Activated CD4-positive, alpha-beta T cell treated with anti-CD3 and anti-CD28 coated beads, Interleukin-2, Interleukin-6, amounts not matched to agents 100 ng/mL and 50 ng/mL, durations not matched to agents 16 hours and 8 hours (primary cell): ENCODE measurements at regions not wholly inside any gene's neighbourhood (a gene's known extent, or its start where the extent isn't known, plus 50 kb on each side); places are given as distances from the start of the nearest gene placed in this dataset.
"Not testable (repeated sequence)": the region's sequence is repeated elsewhere in the genome, so short reads cannot be mapped to it uniquely, and the experiment has no call there.

Source experiments
- DNase-seq: peaks from one replicate; pipeline ENCODE4 v3.0.0-alpha.2; 2020

DNA sequence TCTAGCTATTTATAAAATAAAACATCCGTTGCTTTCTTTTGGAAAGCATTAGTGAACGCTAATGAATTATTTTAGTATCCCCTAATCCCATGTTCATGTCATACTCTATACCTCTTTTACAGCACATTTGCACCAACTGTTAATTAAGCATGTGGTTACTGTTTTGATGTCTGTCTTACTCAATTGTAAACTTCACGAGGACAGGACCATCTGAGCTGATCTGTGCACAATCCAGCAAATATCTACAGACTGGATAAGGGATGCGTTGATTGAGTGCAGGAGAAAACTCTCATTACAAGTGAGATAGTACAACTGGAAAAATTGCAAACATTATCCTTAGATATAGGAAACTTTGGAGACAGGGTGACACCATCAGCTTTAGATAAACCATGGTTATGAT lies 201.1 kb downstream of the PCDH20 start:
- DNase-seq, result no peak

DNA sequence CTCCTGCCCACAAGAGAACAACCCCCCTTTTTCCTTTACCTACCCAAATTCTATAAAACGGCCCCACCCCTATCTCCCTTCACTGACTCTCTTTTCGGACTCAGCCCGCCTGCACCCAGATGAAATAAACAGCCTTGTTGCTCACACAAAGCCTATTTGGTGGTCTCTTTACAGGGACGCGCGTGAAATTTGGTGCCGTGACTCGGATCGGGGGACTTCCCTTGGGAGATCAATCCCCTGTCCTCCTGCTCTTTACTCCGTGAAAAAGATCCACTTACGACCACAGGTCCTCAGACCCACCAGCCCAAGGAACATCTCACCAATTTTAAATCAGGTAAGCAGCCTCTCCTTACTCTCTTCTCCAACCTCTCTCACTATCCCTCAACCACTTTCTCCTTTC lies 209.8 kb downstream of the PCDH20 start:
- not testable (repeated sequence) for DNase-seq

DNA sequence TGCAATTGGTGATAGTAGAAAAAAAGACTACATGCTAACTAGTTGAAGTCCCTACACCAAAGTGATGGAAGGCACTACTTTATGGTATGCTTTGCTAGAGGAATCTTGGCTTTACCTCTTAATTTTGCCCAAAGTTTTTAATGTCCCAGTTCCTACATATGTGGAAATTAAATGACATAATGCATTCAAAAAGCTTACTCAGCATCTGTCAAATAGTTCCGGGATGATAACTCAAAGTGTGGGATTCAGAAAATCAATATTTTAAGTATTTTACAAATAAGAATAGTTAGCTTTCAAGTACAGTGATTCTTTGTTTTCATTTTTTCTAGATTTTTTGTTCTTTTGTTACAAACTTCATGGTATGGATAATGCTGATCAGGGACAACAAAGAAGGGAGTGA lies 211.6 kb downstream of the PCDH20 start:
- no peak for DNase-seq

DNA sequence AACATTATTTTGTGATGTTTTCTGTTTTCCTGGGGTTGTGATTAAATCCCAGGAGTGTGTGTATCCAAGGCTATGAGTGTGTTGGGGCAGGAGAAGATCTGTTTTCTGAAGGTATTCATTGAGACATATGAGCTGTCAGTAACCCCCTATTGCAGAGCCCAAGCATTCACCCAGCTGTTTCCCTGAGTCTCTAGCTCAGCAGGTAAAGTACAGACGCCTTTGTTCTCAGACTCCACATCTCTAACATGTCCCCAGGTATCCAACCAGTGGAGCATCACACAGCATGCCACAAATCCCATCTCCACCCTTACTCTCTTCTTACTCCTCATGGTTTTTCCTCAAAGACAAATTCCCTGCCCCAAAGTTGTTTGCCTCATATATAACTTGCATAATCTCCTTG lies 213.6 kb downstream of the PCDH20 start:
- DNase-seq, result no peak

DNA sequence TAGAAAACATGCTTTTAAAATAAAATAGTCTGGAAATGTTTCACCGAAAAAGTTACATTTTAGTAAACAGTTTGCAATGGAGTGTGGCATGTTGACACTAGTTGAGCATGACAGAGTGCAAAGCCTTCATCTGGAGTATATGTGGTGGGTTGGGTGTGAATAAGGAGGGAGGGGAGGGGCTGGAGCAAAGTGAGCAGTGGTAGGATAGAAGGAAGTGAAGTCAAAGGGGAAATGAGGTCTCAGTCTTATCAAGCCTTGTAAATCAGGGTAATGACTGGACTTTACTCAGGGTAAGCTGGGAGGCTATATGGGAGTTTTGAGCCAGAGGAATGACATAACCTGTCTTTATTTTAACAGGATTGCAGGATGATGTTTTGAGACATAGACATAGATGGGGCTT lies 222.8 kb downstream of the PCDH20 start:
- DNase-seq, result no peak

DNA sequence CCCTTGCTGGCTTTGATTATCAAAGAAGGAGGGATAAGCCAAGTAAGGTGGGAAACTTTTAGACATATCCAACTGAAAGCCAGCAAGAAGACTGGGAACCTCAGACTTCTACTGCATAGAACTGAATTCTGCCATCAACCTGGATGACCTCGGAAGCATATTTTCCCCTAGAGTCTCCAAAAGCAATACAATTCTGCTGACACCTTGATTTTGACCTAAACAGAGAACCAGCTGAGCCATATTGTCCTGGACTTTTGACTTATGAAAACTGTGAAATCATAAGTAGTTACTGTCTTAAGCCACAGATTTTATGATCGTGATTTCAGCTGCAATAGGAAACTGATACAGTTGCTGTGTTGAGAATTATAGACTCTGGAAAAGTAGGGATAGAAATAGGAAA lies 227.6 kb downstream of the PCDH20 start:
- no peak for DNase-seq

DNA sequence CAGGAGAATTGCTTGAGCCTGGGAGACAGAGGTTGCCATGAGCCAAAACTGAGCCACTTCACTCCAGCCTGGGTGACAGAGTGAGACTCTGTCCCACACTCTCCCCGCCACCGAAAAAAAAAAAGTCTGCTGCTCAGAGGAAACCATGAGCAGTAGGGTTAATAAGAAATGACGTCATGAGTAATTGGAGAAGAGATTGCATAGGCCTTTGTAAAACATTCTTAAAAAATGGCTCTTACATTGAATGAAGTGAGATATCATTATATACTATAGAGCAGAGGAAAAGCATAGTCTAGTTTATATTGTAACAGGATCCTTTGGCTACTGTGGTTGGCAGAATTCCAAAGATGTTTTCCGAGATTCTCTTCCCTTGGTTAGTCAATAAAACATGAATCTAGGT lies 228.2 kb downstream of the PCDH20 start:
- DNase-seq, result no peak

DNA sequence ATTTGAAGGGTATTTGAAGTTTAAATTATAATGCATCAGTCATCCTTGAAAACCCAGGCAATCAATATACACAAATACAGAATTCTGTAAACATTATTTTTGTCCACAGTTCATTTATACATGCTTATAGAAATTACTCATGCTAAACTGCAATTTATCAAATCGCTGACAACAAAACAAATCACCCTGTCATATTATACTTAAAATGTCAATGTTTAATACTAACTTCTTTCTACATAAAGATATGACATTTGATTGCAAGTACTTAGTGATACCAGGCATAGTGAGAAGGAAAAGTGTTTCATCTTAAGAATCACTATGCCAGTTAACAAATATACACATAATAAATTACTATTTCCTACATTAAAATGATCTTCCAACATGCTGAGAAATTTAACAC lies 232.0 kb downstream of the PCDH20 start:
- DNase-seq, result no peak

DNA sequence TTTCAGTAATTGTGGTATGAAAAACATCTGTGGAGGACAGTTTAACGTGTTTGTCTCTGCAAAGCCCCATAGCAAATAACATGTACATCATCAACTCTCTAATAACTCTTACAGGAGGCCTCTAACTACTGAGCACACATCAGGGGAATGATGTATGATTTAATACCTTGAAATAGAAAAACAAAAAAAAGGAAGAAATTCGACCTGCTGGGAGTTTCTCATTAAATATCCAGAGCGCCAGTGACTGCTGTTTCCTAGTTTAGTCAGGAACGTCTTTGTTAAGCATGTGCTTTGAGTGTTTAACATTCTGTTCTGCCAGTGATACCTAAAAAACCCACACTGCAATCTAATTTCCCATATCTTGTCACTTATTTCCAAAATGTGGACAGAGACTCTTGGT lies 235.4 kb downstream of the PCDH20 start:
- DNase-seq, result no peak

DNA sequence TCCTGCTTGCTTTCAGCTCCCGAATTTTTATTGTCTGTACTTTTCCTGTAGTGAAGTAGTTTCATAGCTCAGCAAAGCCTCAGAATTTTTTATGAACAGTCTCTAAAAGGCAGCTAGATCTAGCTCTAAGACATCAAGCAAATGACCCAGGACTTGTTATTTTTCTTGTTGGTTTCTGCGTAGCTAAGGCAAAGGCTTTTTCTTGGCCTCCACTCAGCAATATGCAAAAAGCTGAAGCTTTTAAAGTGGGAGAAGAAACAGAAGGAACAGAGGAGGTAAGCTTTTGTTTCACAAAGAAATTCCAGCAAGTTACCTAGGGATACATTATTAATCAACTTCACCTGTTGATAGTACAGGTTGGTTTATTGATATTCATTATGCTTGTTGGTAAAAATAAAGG lies 235.9 kb downstream of the PCDH20 start:
- DNase-seq, result no peak

DNA sequence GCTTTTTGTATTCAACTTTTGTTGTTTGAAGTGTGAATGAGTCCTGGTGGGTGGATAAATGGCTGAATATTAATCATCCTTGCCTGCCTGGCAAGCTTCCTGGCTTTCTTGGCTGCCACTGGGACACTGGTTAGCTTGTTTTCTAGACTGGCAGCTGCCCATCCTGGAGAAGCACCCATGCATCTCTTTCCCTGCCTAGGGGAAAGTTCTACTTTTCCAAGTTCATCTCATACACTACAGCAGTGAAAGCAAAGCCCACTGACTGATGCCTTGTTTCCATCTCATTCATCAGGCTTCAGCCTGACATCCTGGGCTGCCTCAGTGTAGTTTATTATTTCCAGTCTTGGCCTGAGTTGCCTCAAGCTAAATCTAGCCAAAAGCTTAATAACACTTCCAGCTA lies 244.8 kb downstream of the PCDH20 start:
- no peak for DNase-seq

DNA sequence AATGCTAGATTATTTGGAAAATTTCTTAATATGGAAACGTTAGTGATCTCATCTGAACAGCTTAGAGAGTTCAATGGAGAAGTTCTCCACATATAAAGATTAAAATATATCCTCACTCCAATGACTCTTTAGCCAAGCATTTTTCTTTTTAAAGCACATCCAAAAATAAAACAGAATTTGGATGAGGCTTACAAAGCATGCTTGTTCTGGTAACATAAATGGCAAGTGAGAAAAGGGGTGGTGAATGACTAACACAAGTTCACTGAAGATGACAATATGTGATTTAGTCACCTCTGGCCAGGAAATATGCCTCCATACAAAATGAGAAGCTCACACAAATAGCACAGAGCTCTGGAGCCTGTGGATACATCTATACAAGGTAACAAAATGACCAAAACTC lies 253.0 kb downstream of the PCDH20 start:
- no peak for DNase-seq

DNA sequence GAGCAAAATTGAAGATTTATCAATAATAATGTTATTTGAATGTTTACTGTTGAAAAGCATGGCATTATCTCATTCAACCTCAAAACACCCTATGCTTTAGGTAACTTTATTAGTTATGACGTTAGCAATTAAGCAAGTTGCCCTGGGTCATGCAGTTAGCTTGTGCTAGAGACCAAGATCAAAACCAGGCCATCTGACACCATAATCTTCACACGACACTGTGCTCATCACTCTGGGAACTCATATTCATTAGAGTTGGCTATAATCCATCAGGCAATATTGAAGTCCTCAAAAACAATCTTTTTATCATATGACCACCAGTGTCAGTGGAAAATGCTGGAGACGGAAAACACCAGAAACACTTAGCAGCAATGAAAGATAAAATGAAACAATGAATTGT lies 253.5 kb downstream of the PCDH20 start:
- no peak for DNase-seq

DNA sequence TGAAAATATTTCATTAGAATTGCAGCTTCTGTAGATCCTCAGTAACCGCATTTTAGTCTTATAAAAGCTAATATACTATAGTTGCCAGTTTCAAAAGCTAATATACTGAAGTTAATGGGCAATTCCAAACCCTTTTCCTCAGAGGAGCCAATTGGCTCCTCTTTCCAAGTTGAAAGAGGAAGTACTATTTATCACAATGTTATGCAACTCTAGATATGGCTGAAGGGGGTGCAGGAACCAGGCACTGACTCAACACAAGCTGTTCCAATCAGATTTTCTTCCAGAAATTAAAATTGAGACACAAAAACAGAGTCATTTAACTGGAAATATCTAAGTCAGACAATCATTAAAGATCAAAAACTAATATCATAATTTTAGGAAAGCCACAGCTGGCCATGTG lies 258.9 kb downstream of the PCDH20 start:
- DNase-seq, result no peak

DNA sequence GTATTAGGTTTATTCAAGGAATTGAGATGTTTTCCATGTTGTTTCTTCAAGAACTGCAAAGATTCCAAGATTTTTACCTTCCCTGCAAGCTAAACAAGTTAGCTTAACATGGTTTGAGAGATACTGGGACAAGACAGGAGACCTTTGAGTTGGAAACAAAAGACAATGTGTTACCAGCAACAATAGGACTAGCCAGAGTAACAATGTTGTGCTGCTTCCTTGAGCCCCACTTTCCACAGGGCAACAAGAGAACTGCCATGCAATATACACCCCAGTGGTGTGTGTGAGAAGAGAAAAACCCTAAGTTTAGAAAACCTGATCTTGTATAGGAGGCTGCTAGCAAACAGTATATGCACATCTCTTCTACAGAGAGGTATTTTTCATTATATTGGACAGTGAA lies 264.6 kb downstream of the PCDH20 start:
- no peak for DNase-seq

DNA sequence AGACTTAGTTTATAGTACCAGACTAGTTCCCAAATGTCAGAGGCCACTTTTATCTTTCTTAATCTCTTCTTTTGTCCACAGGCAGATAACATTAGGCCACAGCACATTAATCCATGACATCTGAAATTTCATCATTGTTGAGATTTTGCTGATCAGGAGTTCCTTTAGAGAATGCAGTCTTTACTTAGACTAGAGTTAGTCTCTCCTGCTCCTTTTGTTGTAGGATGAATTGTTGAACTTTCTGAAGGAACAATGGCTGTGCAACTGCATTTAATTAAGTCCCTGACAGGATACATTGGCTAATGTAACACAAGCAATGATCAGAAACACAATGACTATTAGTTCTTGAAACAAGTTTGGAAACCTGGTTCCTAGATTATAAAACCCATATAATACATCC lies 266.3 kb downstream of the PCDH20 start:
- DNase-seq, result no peak

DNA sequence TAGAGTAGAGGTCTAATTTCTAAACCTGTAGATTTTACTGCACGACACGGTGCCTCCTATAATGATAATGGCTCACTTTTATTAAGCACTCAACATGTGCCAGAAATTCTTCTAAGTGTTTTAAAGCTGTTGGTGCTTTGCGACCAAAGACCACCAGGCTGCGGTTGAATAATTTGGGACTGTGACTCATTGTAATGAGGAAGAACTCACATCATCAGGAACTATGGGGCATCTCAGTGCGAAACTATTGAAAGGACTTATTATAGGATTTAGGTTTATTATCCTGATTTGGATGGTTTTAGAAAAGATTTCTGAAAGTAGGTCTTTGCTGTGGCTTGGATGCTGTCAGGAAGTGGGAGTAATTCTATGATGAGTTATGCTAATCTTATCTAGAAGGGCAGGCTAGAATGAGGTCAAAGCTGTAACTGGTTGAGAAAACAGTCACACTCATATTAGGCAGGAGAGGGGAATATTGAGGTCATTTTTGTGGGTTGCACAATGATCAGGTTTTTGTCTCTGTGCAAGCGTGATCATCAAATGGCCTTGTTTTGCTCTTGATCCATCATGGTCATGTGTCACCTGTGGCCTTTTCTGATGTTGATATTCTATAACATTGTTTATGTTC lies 266.8 kb downstream of the PCDH20 start:
- no peak for DNase-seq

DNA sequence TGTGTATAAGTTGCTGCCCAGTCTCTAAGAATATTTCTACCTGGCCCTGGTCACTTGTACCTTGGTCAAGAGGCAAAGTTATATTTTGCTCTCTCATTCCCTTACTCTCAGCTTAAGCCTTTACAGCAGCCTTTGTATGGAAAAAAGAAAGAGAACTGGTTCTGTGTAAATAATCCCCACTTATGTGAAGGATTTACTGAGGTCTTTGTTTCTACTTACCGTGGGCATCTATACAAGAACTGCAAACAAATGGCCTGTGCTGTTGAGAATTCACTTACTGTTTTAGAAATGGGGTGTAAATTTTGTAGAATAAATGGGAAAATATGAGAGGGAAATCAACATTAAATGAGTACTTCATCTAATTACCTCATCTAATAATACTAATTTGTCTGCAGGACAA lies 267.4 kb downstream of the PCDH20 start:
- no peak for DNase-seq

DNA sequence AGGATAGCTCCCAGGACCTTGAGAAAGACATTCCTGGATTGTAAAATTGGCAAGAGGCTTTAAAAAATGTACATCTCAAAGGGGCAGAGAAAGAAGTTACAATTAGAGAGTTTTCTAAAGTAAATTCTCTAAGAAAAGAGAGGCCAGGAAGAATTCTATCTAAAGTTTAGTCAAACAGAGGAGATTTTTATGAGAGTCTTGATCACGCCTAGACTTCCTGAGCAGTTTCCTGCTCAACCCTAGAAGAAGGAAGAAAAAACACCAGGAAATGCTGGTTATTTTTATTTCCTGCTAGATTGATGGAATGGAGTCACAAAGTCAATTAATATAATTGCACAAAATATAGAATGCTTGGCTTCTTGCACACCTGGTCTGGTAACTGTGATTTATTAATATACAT lies 269.1 kb downstream of the PCDH20 start:
- DNase-seq, result no peak

DNA sequence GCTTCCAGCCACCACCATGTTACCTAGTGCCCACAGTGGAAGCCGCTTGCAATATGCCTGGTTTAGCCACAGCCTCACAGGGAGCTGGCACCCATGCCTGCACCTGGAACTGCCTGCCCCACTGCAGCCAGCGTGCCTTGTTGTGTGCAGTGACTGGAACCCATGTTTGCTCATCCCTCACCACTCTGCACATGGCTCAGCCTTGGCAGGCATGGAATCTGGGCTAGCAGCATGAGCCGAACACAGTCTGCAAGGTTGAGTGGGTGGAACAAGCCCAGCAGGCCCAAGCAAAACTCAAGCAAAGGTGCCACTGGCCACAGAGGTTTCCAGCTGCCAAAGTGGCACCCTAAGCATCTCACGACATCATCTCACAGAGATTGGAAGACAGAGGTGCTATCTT lies 269.5 kb downstream of the PCDH20 start:
- no peak for DNase-seq

DNA sequence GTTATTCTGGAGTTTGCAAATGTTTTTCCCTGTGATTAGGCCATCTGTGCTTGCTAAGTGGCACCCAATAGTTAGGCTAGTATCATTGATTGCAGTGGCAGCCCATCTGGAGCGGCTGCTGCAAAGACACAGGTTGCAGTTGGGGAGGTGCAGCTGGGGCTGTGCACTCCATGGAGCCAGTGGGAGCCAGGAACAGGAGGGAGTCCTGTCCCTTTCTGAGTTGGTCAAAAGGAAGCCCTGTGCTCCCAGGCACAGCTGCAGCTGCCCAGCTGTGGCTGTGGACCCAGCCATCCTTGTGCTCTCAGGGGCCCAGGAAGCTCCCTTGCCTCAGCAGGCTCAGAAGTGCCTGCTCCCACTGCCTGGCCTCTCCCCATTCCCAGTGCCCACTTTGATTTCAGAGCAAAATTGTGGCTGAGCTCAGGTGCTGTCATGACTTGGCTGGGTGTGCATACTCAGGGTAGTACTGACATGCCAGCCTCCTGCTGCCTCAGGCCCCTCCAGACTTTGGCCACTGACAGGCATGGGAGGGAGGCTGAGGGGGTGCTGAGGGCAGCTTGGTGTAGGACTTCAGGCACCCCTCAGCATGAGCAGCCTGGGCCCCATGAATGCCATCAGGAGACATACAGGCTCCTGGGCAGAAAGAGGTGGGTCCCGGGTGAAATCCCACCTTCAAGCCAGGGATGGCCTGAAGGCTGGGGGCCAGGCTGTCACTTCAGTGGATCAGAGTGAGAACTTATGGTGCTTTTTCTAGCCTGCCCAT lies 270.6 kb downstream of the PCDH20 start:
- DNase-seq, result no peak

DNA sequence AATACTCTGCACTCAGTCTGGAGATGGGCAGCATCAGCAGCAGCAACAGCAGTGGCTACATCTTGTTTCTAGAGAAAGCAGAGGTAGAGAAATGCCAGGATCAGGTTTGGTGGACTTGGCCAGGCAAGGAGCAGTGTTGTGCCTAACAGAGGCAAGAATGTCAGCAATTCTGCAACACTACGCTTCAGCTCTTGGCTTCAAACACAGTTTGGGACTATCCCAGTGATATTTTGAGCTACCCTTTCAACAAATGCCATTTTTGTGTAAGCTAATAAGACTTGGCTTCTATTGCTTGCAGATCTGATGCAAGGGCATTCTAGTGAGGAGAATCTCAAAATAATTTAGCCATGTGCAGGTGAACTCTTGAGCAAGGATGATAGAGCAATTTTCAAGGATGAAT lies 271.3 kb downstream of the PCDH20 start:
- no peak for DNase-seq

DNA sequence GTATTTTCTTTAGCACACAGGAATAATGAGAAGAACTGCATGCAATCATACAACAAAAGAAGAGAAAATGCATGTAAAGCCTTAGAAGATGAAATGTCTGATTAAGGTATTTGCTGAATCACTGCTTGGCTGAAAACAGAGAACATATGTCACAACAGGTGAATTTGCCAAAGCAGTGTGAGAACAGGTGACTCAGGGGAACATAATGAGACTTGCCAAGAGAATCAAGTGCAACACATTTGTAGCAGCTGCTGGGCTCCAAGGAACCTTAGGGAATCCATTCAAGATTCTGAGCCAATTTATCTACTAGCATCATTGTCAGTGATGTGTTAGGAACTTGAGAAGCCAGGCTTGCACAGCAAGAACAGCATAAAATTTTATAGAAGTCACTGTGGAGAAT lies 273.1 kb downstream of the PCDH20 start:
- no peak for DNase-seq

DNA sequence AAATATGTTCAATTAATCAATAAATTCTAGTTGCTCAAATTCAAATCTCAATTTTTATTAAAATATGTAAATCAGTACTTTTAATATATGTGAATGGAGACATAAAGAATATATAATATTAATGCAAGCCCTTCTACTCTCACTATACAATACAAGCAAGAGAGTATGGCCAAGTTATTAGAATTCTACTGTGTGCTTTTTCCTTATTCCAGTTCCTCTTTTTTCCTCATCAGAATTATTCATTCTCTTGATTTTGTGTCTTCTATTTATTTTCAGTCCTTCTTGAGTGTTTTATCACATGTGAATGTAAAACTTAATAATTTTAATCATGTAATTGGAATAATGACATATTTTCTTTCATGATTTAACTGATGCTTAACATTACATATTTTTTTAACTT lies 276.8 kb downstream of the PCDH20 start:
- no peak for DNase-seq

DNA sequence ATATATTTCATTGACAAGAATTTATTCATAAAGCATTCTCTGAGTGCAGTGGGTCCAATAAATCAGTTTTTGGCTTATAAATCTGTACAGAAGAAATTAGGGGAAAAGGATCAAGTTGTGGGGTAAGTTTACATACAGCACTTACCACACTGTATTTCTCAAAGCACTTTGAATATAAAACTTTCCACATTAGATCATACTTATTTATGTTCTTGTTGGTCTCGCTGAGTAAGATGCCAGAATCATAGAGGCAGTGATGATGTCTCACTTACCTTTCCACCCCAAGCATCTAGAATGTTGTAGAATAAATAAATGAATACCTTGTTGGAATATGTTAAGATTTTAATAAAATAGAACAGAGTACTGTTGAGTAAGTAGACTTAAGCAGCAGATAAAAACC lies 279.1 kb downstream of the PCDH20 start:
- no peak for DNase-seq
